Endodermal cell (in vitro differentiated cells): ENCODE measurements at regions not wholly inside any gene's neighbourhood (a gene's known extent, or its start where the extent isn't known, plus 50 kb on each side); places are given as distances from the start of the nearest gene placed in this dataset.

ENCODE experiments used
- DNase-seq: peaks from one replicate; pipeline ENCODE4 v3.0.0-alpha.2; 2017
- H3K27ac ChIP-seq: 2 replicates; pipeline ENCODE4 v1.5.1; 2013; ENCODE audit warnings: mild to moderate bottlenecking, low read depth, low read length, moderate library complexity
- H3K27me3 ChIP-seq: 2 replicates; pipeline ENCODE4 v1.6.1; 2013; ENCODE audit warnings: mild to moderate bottlenecking, low read length, moderate library complexity; ENCODE audit not compliant: insufficient read depth, control insufficient read depth, poor library complexity, severe bottlenecking
- H3K36me3 ChIP-seq: 2 replicates; pipeline ENCODE4 v1.7.0; 2013; ENCODE audit warnings: mild to moderate bottlenecking, low read length, moderate library complexity; ENCODE audit not compliant: control insufficient read depth, insufficient read depth
- H3K4me1 ChIP-seq: one replicate; pipeline ENCODE4 v1.7.0; 2013; ENCODE audit warnings: low read length; ENCODE audit not compliant: control insufficient read depth, insufficient read depth
- H3K4me3 ChIP-seq: 2 replicates; pipeline ENCODE4 v1.5.1; 2013; ENCODE audit warnings: mild to moderate bottlenecking, low read length, moderate library complexity
- H3K9ac ChIP-seq: 2 replicates; pipeline ENCODE4 v1.6.1; 2013; ENCODE audit warnings: mild to moderate bottlenecking, low read length, moderate library complexity; ENCODE audit not compliant: poor library complexity, severe bottlenecking; ENCODE audit errors: extremely low read depth
- H3K9me3 ChIP-seq: 2 replicates; pipeline ENCODE4 v1.6.1; 2013; ENCODE audit warnings: mild to moderate bottlenecking, low read length, moderate library complexity; ENCODE audit not compliant: control insufficient read depth
- H3K27ac Mint-ChIP-seq: 2 replicates; pipeline ENCODE4 v1.8.0; 2020; ENCODE audit warnings: mixed read lengths
- H3K27me3 Mint-ChIP-seq: 2 replicates; pipeline ENCODE4 v1.8.0; 2021; ENCODE audit warnings: mild to moderate bottlenecking, mixed read lengths; ENCODE audit not compliant: insufficient read depth
- H3K36me3 Mint-ChIP-seq: 2 replicates; pipeline ENCODE4 v1.8.0; 2020; ENCODE audit warnings: low read depth, mixed read lengths
- H3K4me1 Mint-ChIP-seq: 2 replicates; pipeline ENCODE4 v1.8.0; 2020; ENCODE audit warnings: mixed read lengths
- H3K4me3 Mint-ChIP-seq: 2 replicates; pipeline ENCODE4 v1.8.0; 2020; ENCODE audit warnings: mild to moderate bottlenecking, moderate library complexity, mixed read lengths
- H3K9me3 Mint-ChIP-seq: 2 replicates; pipeline ENCODE4 v1.8.0; 2020; ENCODE audit warnings: mild to moderate bottlenecking, mixed read lengths
- CTCF ChIP-seq: fragments of 200-600 bp; sonication (generic); conservative IDR thresholded peaks from 2 replicates; pipeline ENCODE4 v1.5.0; 2021; ENCODE audit warnings: antibody characterized with exemption, mild to moderate bottlenecking
- WGBS, 2 experiments: methylation state at CpG; one replicate each; pipeline versions ENCODE4 v1.1.5 to v1.1.7; 2013; ENCODE audit warnings: missing lambda C conversion rate in 2 of 2, mixed read lengths in 1 of 2; ENCODE audit not compliant: insufficient coverage in 1 of 2, insufficient read length in 1 of 2; 5-methylcytosine and 5-hydroxymethylcytosine counted together

DNA sequence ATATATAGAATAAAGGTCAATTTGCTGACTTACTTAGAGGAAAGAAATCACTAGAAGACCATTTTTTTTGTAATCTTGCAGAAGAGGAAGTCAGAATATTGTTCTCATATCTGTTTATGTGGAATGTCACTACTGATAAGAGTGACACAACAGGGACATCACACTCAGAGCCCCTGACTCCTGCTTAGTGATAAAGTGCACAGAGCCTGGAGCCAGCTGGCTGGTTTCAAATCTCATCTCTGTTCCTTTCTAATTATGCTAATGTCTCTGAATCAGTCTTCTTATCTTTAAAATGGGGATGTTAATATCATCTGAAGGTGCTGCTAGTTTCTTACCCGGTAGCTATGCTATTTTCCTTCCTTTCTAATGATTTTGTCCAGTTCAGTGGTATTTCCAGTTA, 58.6 kb upstream of the LIFR start:
- no peak overlapping the region for H3K27ac Mint-ChIP-seq
- no peak for TF ChIP-seq CTCF

DNA sequence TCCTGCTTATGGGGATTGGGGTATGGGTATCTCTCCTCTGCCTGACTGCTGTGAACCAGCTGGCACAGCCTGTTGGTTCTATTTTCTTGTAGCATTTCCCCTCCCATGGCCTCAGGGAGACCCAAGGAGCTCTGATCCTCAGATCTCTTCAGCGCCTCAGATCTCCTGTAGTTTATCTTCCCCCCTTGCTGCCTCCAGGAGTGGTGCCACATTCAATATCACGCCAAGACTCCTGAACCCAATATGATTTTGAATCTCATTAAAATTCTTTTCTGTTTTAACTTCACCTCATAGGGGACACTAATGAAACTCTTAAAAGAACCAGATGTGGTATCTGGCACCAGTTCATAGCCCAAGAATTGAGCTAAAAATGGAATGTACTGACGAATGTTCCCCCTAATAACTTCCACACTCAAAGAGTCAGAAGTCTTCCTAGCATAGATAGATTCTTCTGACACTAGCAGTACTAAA, 59.6 kb upstream of the LIFR start:
- H3K27ac Mint-ChIP-seq = no peak overlapping the region
- H3K36me3 Mint-ChIP-seq = no peaks in the 10 kb centered on the region
- H3K4me3 Mint-ChIP-seq = no peak overlapping the region
- H3K36me3 ChIP-seq = no peaks in the 10 kb centered on the region
- H3K27me3 ChIP-seq = no peaks in the 10 kb centered on the region
- peaks cover 9% of the 10 kb centered on the region for H3K9me3 Mint-ChIP-seq
- no peaks in the 10 kb centered on the region for H3K27me3 Mint-ChIP-seq
- H3K4me1 Mint-ChIP-seq = peaks cover 18% of the 10 kb centered on the region
- peaks cover 10% of the 10 kb centered on the region for H3K4me1 ChIP-seq
- peak overlapping the region; percentile 51 for H3K4me3 ChIP-seq
- peak; percentile 44 for DNase-seq
- H3K27ac ChIP-seq = no peak overlapping the region
- no peak overlapping the region for H3K9ac ChIP-seq
- no peak for TF ChIP-seq CTCF
- H3K9me3 ChIP-seq = peaks cover 33% of the 10 kb centered on the region
- 91 to 100% methylated on average over 1 to 3 of the region's 3 CpGs for WGBS, 2 experiments

More for the DNA sequence above, 58.6 kb upstream of the LIFR start:
- peaks cover 21% of the 10 kb centered on the region for H3K4me1 Mint-ChIP-seq
- peaks cover 10% of the 10 kb centered on the region for H3K4me1 ChIP-seq
- WGBS, 2 experiments = 88% methylated on average over 1 of the region's 1 CpG
- H3K9ac ChIP-seq = no peak overlapping the region
- H3K27me3 Mint-ChIP-seq = peaks cover 2% of the 10 kb centered on the region
- no peaks in the 10 kb centered on the region for H3K27me3 ChIP-seq
- H3K4me3 ChIP-seq = no peak overlapping the region
- peaks cover 6% of the 10 kb centered on the region for H3K9me3 Mint-ChIP-seq
- DNase-seq = no peak
- no peaks in the 10 kb centered on the region for H3K36me3 ChIP-seq
- H3K4me3 Mint-ChIP-seq = no peak overlapping the region
- no peak overlapping the region for H3K27ac ChIP-seq
- H3K9me3 ChIP-seq = peaks cover 26% of the 10 kb centered on the region
- H3K36me3 Mint-ChIP-seq = no peaks in the 10 kb centered on the region

DNA sequence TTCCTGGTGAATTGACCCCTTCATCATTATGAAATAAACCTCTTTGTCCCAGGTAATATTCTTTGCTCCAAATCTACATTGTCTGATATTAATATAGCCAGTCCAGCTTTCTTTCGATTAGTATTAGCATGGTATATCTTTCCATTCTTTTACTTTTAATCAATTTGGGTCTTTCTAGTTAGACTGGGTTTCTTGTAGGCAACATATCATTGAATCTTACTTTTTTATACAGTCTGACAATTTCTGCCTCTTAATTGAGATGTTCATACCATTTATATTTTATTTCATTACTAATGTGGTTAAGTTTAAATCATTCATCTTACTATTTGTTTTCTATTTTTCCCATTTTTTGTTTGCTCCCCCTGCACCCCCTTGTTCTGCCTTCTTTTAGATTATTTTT, 61.7 kb upstream of the LIFR start:
- H3K36me3 Mint-ChIP-seq = no peaks in the 10 kb centered on the region
- Histone ChIP-seq H3K27me3 (no peaks in the 10 kb centered on the region), H3K36me3 (no peaks in the 10 kb centered on the region), H3K9me3 (peaks cover 33% of the 10 kb centered on the region), H3K9ac (no peak overlapping the region), H3K4me1 (peaks cover 17% of the 10 kb centered on the region), H3K4me3 (no peak overlapping the region), H3K27ac (no peak overlapping the region)
- peaks cover 35% of the 10 kb centered on the region for H3K4me1 Mint-ChIP-seq
- H3K4me3 Mint-ChIP-seq = no peak overlapping the region
- WGBS, 2 experiments = 92% methylated on average over 1 of the region's 1 CpG; no CpG with 5 or more reads in 1 of the 2 experiments
- no peak for DNase-seq
- peaks cover 9% of the 10 kb centered on the region for H3K9me3 Mint-ChIP-seq
- no peaks in the 10 kb centered on the region for H3K27me3 Mint-ChIP-seq
- TF ChIP-seq CTCF = no peak
- H3K27ac Mint-ChIP-seq = no peak overlapping the region
